GM18511 (cell line): ENCODE measurements at regions not wholly inside any gene's neighbourhood (a gene's known extent, or its start where the extent isn't known, plus 50 kb on each side); places are given as distances from the start of the nearest gene placed in this dataset.

ENCODE experiments used
- ATAC-seq: cut with Tn5 transposase; IDR thresholded peaks from one replicate; pipeline ENCODE4 v1.9.1; 2021; ENCODE audit warnings: mild to moderate bottlenecking, moderate library complexity; ENCODE audit not compliant: unreplicated experiment

GRCh38 chr11:11177156-11177808 is 175.8 kb downstream of the CSNK2A3 start:
- ATAC-seq, result no peak

GRCh38 chr11:11173316-11174025 is 179.6 kb downstream of the CSNK2A3 start:
- ATAC-seq, result no peak

- peak; percentile 94 for ATAC-seq
Observed at GRCh38 chr11:11171854-11172253, 181.2 kb downstream of the CSNK2A3 start.

GRCh38 chr11:11171285-11171684 is 181.8 kb downstream of the CSNK2A3 start:
- no peak for ATAC-seq

GRCh38 chr11:11170352-11171084 is 182.5 kb downstream of the CSNK2A3 start:
- ATAC-seq, result no peak

- no peak for ATAC-seq
Observed at GRCh38 chr11:11169715-11170351, 183.2 kb downstream of the CSNK2A3 start.

- ATAC-seq, result no peak
Observed at GRCh38 chr11:11167806-11168205, 185.2 kb downstream of the CSNK2A3 start.

GRCh38 chr11:11164334-11164690 is 188.7 kb downstream of the CSNK2A3 start:
- ATAC-seq, result no peak

GRCh38 chr11:11163669-11164333 is 189.2 kb downstream of the CSNK2A3 start:
- ATAC-seq, result no peak

GRCh38 chr11:11163236-11163635 is 189.8 kb downstream of the CSNK2A3 start:
- no peak for ATAC-seq

GRCh38 chr11:11157185-11157584 is 195.9 kb downstream of the CSNK2A3 start:
- no peak for ATAC-seq

GRCh38 chr11:11155962-11156815 is 196.9 kb downstream of the CSNK2A3 start:
- ATAC-seq, result no peak

- no peak for ATAC-seq
Observed at GRCh38 chr11:11152877-11153276, 200.2 kb downstream of the CSNK2A3 start.

GRCh38 chr11:11149671-11150459 is 203.2 kb downstream of the CSNK2A3 start:
- no peak for ATAC-seq

GRCh38 chr11:11148596-11148995 is 204.5 kb downstream of the CSNK2A3 start:
- ATAC-seq, result no peak

GRCh38 chr11:11148104-11148509 is 204.9 kb downstream of the CSNK2A3 start:
- no peak for ATAC-seq

GRCh38 chr11:11146830-11147229 is 206.2 kb downstream of the CSNK2A3 start:
- ATAC-seq, result no peak

GRCh38 chr11:11143849-11144248 is 209.2 kb downstream of the CSNK2A3 start:
- ATAC-seq, result no peak

- no peak for ATAC-seq
Observed at GRCh38 chr11:11142430-11142829, 210.6 kb downstream of the CSNK2A3 start.
